ENCODE measurements at regions not wholly inside any gene's neighbourhood (a gene's known extent, or its start where the extent isn't known, plus 50 kb on each side); places are given as distances from the start of the nearest gene placed in this dataset.

DNA sequence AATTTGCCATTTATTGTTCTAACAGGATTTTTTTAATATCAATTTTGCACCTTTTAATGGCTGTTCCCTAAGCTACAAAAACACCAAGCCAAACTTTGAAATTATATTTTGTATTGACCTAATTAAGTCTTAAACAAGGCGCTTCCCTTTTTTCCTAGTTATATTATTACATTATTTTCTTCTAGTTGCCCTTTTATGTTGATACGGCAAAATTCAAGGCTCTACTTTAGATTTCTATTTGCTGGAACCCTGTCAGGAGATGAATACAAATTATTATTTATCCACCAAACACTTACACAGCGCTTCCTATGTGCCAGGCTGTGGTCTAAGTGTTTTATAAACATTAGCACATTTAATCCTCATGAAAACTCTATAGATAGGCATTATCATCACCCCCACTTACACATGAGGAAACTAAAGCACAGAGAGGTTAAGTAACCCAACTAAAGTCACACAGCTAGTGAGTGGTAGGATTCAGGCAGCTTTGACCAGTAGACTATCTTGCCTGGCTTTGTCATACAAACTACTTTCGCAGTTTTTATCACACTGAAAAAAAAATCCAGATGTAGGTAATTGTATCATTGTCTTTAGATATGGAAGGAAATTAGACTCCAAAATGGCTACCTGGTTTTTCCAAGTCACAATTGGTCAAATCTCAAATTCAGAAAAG, 456.5 kb downstream of the STK39 start:
- TF ChIP-seq CTCF (IDR thresholded peaks at IDR 0.05) (no peak), POLR2A (IDR thresholded peaks at IDR 0.05) (no peak)

All from lower leg skin (tissue), 3 donors.